HepG2 (cell line): ENCODE measurements at regions not wholly inside any gene's neighbourhood (a gene's known extent, or its start where the extent isn't known, plus 50 kb on each side); places are given as distances from the start of the nearest gene placed in this dataset.
A peak's percentile ranks its signal among the peaks of the same experiment; 100 is the strongest.

Experiments
- ATAC-seq: fragments of 200-7000 bp; cut with Tn5 transposase; 3 replicates; pipeline ENCODE4 v1.9.1; 2020; ENCODE audit warnings: mild to moderate bottlenecking, moderate library complexity
- BruUV-seq: library from RNA; stranded (reverse); fragments of 400-500 nt; replicated peaks from 2 replicates; lab custom pipeline; 2021; lab: Mats Ljungman, UMichigan
- CTCF ChIA-PET: fragments of 300-600 bp; formaldehyde crosslinking; extraction: SDS; loops from one replicate; lab custom pipeline; 2021; ENCODE audit warnings: low total read pairs, inconsistent platforms, low intra/inter-chr PET ratio; lab: Yijun Ruan, JAX
- POLR2A ChIA-PET: fragments of 350-600 bp; sonication (Branson Sonifier 250); formaldehyde crosslinking; loops from one replicate; lab custom pipeline; 2020; ENCODE audit warnings: antibody characterized with exemption, inconsistent platforms; lab: Yijun Ruan, JAX
- DNase-seq: peaks from one replicate; pipeline ENCODE4 v3.0.0-alpha.2; 2015; ENCODE audit warnings: low spot score
- FAIRE-seq: peaks from 3 replicates; lab custom pipeline; 2011; peaks lifted over from hg19 to GRCh38; lab: Jason Lieb, UNC
- H2AFZ ChIP-seq: one replicate; pipeline ENCODE4 v1.6.1; 2011; ENCODE audit warnings: low read length, inconsistent platforms
- H3K27ac ChIP-seq: fragments of 300-600 bp; 3 replicates; pipeline ENCODE4 v1.8.0; 2011; ENCODE audit warnings: mixed run types, mild to moderate bottlenecking, mixed read lengths, low read length, inconsistent platforms; ENCODE audit not compliant: insufficient read depth; ENCODE audit errors: extremely low read length
- H3K27me3 ChIP-seq, 2 experiments: fragments of 200-600 bp in 1 of 2; 2 replicates in 1 of 2; 3 replicates in 1 of 2; pipeline versions ENCODE4 v1.6.0 to v1.8.0; 2011; ENCODE audit warnings: low read length in 2 of 2, mild to moderate bottlenecking in 2 of 2, moderate library complexity in 2 of 2, inconsistent platforms in 1 of 2; ENCODE audit not compliant: insufficient read depth in 2 of 2, control insufficient read depth in 1 of 2
- H3K36me3 ChIP-seq, 2 experiments: fragments of 200-600 bp in 1 of 2; replicated peaks in 1 of 2; 2 replicates in 1 of 2; 3 replicates in 1 of 2; pipeline versions ENCODE4 v1.5.1 to v1.8.0; 2011; ENCODE audit warnings: low read length in 2 of 2, inconsistent platforms in 1 of 2; ENCODE audit not compliant: insufficient read depth in 2 of 2, control insufficient read depth in 1 of 2
- H3K4me1 ChIP-seq: 2 replicates; pipeline ENCODE4 v1.5.1; 2012; ENCODE audit warnings: low read length, inconsistent platforms; ENCODE audit not compliant: insufficient read depth
- H3K4me2 ChIP-seq: 2 replicates; pipeline ENCODE4 v1.6.0; 2011; ENCODE audit warnings: low read depth, low read length, inconsistent platforms
- H3K4me3 ChIP-seq, 3 experiments: fragments of 200-600 bp in 1 of 3; sonication (generic), shearing (Covaris generic) in 1 of 3; replicated peaks in 1 of 3; 2 replicates each; pipeline ENCODE4 v1.5.1; 2011 to 2016; ENCODE audit warnings: low read length in 3 of 3, inconsistent platforms in 2 of 3, low read depth in 2 of 3, mild to moderate bottlenecking in 2 of 3, control low read depth in 1 of 3, mixed read lengths in 1 of 3; ENCODE audit not compliant: insufficient read depth in 1 of 3
- H3K79me2 ChIP-seq: one replicate; pipeline ENCODE4 v1.6.1; 2011; ENCODE audit warnings: low read length, inconsistent platforms; ENCODE audit not compliant: insufficient read depth
- H3K9ac ChIP-seq: 2 replicates; pipeline ENCODE4 v1.6.0; 2011; ENCODE audit warnings: mild to moderate bottlenecking, low read depth, low read length, inconsistent platforms; ENCODE audit not compliant: insufficient read depth
- H3K9me3 ChIP-seq: 2 replicates; pipeline ENCODE4 v1.5.1; 2012; ENCODE audit warnings: mild to moderate bottlenecking, low read length
- H4K20me1 ChIP-seq: 2 replicates; pipeline ENCODE4 v1.6.0; 2011; ENCODE audit warnings: inconsistent platforms, mild to moderate bottlenecking, low read length, moderate library complexity; ENCODE audit not compliant: insufficient read depth
- AKNA ChIP-seq: sonication (generic); formaldehyde crosslinking; IDR thresholded peaks from 2 replicates; pipeline ENCODE4 v1.4.0; 2020; ENCODE audit warnings: missing genetic modification reagents, borderline replicate concordance
- MNT ChIP-seq: fragments of 450-650 bp; IDR thresholded peaks from 2 replicates; pipeline ENCODE4 v1.6.1; 2016
- WGBS: methylation state at CpG from one replicate; pipeline ENCODE4 v1.1.6; 2017; ENCODE audit warnings: low lambda C conversion rate; 5-methylcytosine and 5-hydroxymethylcytosine counted together
- in situ Hi-C: cut with HindIII; loops from 2 replicates; pipeline ENCODE4 v1.10.0; 2017; ENCODE audit warnings: low pct_unique_long_range_greater_than_20kb; ENCODE audit not compliant: extremely low pct_ligation_motif_present
- intact Hi-C: fragments of 100-400 bp; cut with micrococcal nuclease; formaldehyde crosslinking; loops from one replicate; pipeline ENCODE4 v1.10.0; 2022; ENCODE audit not compliant: unreplicated experiment

- WGBS: 31% methylated on average over 6 of the region's 11 CpGs
- POLR2A ChIA-PET: no interaction called here
- H3K4me1 ChIP-seq: no peaks in the 10 kb centered on the region
- no peak for FAIRE-seq
- no peaks in the 10 kb centered on the region for H3K36me3 ChIP-seq
- H3K9ac ChIP-seq: no peak overlapping the region
- no TSS peak for BruUV-seq
- H3K79me2 ChIP-seq: no peaks in the 10 kb centered on the region
- intact Hi-C loops: no loop called here
- no peak overlapping the region for H3K4me2 ChIP-seq
- CTCF ChIA-PET: no interaction called here
- H3K27ac ChIP-seq: no peak overlapping the region
- H3K4me3 ChIP-seq: no peak overlapping the region
- no peaks in the 10 kb centered on the region for H4K20me1 ChIP-seq
- DNase-seq: no peak
- H3K27me3 ChIP-seq: peaks cover 3 to 28% of the 10 kb centered on the region in 2 experiments; a peak in 4 of 5 replicates
- no peaks in the 10 kb centered on the region for H3K9me3 ChIP-seq
- H2AFZ ChIP-seq: no peak overlapping the region
- no peak for ATAC-seq
- TF ChIP-seq MNT (peak; percentile 58; the same call in 1 of the 2 replicates), AKNA (CRISPR knock-in tag) (no peak)
- in situ Hi-C loops: no loop called here
Measured at GRCh38 chr2:239902749-239903201, 122.4 kb downstream of the NDUFA10 start.
